ENCODE measurements at regions not wholly inside any gene's neighbourhood (a gene's known extent, or its start where the extent isn't known, plus 50 kb on each side); places are given as distances from the start of the nearest gene placed in this dataset.

- TF ChIP-seq ATF3 (IDR thresholded peaks at IDR 0.05; ENCODE audit: insufficient read depth, low read depth, low read length): no peak
- no peak for TF ChIP-seq CBX8 (IDR thresholded peaks at IDR 0.05; ENCODE audit: borderline replicate concordance, low read depth, low read length)
- TF ChIP-seq, protein P1, sequence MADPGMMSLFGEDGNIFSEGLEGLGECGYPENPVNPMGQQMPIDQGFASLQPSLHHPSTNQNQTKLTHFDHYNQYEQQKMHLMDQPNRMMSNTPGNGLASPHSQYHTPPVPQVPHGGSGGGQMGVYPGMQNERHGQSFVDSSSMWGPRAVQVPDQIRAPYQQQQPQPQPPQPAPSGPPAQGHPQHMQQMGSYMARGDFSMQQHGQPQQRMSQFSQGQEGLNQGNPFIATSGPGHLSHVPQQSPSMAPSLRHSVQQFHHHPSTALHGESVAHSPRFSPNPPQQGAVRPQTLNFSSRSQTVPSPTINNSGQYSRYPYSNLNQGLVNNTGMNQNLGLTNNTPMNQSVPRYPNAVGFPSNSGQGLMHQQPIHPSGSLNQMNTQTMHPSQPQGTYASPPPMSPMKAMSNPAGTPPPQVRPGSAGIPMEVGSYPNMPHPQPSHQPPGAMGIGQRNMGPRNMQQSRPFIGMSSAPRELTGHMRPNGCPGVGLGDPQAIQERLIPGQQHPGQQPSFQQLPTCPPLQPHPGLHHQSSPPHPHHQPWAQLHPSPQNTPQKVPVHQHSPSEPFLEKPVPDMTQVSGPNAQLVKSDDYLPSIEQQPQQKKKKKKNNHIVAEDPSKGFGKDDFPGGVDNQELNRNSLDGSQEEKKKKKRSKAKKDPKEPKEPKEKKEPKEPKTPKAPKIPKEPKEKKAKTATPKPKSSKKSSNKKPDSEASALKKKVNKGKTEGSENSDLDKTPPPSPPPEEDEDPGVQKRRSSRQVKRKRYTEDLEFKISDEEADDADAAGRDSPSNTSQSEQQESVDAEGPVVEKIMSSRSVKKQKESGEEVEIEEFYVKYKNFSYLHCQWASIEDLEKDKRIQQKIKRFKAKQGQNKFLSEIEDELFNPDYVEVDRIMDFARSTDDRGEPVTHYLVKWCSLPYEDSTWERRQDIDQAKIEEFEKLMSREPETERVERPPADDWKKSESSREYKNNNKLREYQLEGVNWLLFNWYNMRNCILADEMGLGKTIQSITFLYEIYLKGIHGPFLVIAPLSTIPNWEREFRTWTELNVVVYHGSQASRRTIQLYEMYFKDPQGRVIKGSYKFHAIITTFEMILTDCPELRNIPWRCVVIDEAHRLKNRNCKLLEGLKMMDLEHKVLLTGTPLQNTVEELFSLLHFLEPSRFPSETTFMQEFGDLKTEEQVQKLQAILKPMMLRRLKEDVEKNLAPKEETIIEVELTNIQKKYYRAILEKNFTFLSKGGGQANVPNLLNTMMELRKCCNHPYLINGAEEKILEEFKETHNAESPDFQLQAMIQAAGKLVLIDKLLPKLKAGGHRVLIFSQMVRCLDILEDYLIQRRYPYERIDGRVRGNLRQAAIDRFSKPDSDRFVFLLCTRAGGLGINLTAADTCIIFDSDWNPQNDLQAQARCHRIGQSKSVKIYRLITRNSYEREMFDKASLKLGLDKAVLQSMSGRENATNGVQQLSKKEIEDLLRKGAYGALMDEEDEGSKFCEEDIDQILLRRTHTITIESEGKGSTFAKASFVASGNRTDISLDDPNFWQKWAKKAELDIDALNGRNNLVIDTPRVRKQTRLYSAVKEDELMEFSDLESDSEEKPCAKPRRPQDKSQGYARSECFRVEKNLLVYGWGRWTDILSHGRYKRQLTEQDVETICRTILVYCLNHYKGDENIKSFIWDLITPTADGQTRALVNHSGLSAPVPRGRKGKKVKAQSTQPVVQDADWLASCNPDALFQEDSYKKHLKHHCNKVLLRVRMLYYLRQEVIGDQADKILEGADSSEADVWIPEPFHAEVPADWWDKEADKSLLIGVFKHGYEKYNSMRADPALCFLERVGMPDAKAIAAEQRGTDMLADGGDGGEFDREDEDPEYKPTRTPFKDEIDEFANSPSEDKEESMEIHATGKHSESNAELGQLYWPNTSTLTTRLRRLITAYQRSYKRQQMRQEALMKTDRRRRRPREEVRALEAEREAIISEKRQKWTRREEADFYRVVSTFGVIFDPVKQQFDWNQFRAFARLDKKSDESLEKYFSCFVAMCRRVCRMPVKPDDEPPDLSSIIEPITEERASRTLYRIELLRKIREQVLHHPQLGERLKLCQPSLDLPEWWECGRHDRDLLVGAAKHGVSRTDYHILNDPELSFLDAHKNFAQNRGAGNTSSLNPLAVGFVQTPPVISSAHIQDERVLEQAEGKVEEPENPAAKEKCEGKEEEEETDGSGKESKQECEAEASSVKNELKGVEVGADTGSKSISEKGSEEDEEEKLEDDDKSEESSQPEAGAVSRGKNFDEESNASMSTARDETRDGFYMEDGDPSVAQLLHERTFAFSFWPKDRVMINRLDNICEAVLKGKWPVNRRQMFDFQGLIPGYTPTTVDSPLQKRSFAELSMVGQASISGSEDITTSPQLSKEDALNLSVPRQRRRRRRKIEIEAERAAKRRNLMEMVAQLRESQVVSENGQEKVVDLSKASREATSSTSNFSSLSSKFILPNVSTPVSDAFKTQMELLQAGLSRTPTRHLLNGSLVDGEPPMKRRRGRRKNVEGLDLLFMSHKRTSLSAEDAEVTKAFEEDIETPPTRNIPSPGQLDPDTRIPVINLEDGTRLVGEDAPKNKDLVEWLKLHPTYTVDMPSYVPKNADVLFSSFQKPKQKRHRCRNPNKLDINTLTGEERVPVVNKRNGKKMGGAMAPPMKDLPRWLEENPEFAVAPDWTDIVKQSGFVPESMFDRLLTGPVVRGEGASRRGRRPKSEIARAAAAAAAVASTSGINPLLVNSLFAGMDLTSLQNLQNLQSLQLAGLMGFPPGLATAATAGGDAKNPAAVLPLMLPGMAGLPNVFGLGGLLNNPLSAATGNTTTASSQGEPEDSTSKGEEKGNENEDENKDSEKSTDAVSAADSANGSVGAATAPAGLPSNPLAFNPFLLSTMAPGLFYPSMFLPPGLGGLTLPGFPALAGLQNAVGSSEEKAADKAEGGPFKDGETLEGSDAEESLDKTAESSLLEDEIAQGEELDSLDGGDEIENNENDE (IDR thresholded peaks at IDR 0.05; ENCODE audit: insufficient replicate concordance, low read length): no peak
- no peak for TF ChIP-seq POLR2AphosphoS5 (IDR thresholded peaks at IDR 0.05; ENCODE audit: low read depth, low read length)
- TF ChIP-seq CBX5 (IDR thresholded peaks at IDR 0.05; ENCODE audit: low read depth, low read length): no peak
- TF ChIP-seq E2F6 (IDR thresholded peaks at IDR 0.05): no peak
These were observed 127.3 kb downstream of the SLC6A15 start (continued) for GRCh38 chr12:84785281-84785680.

All from H1 (cell line).